HEK293T (cell line): ENCODE measurements at regions not wholly inside any gene's neighbourhood (a gene's known extent, or its start where the extent isn't known, plus 50 kb on each side); places are given as distances from the start of the nearest gene placed in this dataset.

ENCODE experiments used
- CTCF ChIA-PET: fragments of 350-600 bp; formaldehyde crosslinking; extraction: SDS; loops from one replicate; lab custom pipeline; 2021; ENCODE audit warnings: antibody characterized with exemption, inconsistent platforms; lab: Yijun Ruan, JAX
- POLR2A ChIA-PET: fragments of 350-600 bp; formaldehyde crosslinking; extraction: SDS; loops from one replicate; lab custom pipeline; 2020; ENCODE audit warnings: antibody characterized with exemption, inconsistent platforms; lab: Yijun Ruan, JAX
- DNase-seq: peaks from one replicate; pipeline ENCODE4 v3.0.0; 2012; ENCODE audit warnings: mixed read lengths; ENCODE audit errors: extremely low spot score
- ARNT ChIP-seq: fragments of 450-650 bp; IDR thresholded peaks from 2 replicates; pipeline ENCODE4 v1.6.1; 2017; ENCODE audit warnings: mild to moderate bottlenecking
- BHLHE40 ChIP-seq: fragments of 450-650 bp; IDR thresholded peaks from 2 replicates; pipeline ENCODE4 v1.6.1; 2016; ENCODE audit warnings: mild to moderate bottlenecking, moderate library complexity, borderline replicate concordance
- CTBP1 ChIP-seq: fragments of 450-650 bp; IDR thresholded peaks from 2 replicates; pipeline ENCODE4 v1.6.1; 2016; ENCODE audit warnings: borderline replicate concordance
- ELF4 ChIP-seq: fragments of 450-650 bp; IDR thresholded peaks from 2 replicates; pipeline ENCODE4 v1.6.1; 2017; ENCODE audit warnings: antibody characterized with exemption
- FOXA1 ChIP-seq: fragments of 450-650 bp; IDR thresholded peaks from 2 replicates; pipeline ENCODE4 v1.6.1; 2016; ENCODE audit warnings: mild to moderate bottlenecking
- FOXK2 ChIP-seq: fragments of 450-650 bp; IDR thresholded peaks from 2 replicates; pipeline ENCODE4 v1.6.1; 2016; ENCODE audit warnings: mild to moderate bottlenecking
- FOXM1 ChIP-seq: fragments of 450-650 bp; IDR thresholded peaks from 2 replicates; pipeline ENCODE4 v1.6.1; 2017; ENCODE audit warnings: mild to moderate bottlenecking, borderline replicate concordance
- HDGF ChIP-seq: fragments of 450-650 bp; IDR thresholded peaks from 2 replicates; pipeline ENCODE4 v1.6.1; 2017; ENCODE audit warnings: antibody characterized with exemption, borderline replicate concordance
- L3MBTL2 ChIP-seq: fragments of 450-650 bp; conservative IDR thresholded peaks from 2 replicates; pipeline ENCODE4 v1.6.1; 2016; ENCODE audit warnings: mild to moderate bottlenecking
- LEF1 ChIP-seq: fragments of 450-650 bp; IDR thresholded peaks from 2 replicates; pipeline ENCODE4 v1.6.1; 2017; ENCODE audit warnings: mild to moderate bottlenecking, borderline replicate concordance
- NFRKB ChIP-seq: fragments of 450-650 bp; IDR thresholded peaks from 2 replicates; pipeline ENCODE4 v1.6.1; 2016; ENCODE audit warnings: mild to moderate bottlenecking, moderate library complexity
- PKNOX1 ChIP-seq: fragments of 450-650 bp; IDR thresholded peaks from 2 replicates; pipeline ENCODE4 v1.6.1; 2016
- SP1 ChIP-seq: fragments of 450-650 bp; IDR thresholded peaks from 2 replicates; pipeline ENCODE4 v1.6.1; 2017
- SUZ12 ChIP-seq: fragments of 450-650 bp; IDR thresholded peaks from 2 replicates; pipeline ENCODE4 v1.6.1; 2016; ENCODE audit warnings: mild to moderate bottlenecking
- TARDBP ChIP-seq: fragments of 450-650 bp; IDR thresholded peaks from 2 replicates; pipeline ENCODE4 v1.6.1; 2016
- ZNF384 ChIP-seq: fragments of 450-650 bp; IDR thresholded peaks from 2 replicates; pipeline ENCODE4 v1.6.1; 2016

DNA sequence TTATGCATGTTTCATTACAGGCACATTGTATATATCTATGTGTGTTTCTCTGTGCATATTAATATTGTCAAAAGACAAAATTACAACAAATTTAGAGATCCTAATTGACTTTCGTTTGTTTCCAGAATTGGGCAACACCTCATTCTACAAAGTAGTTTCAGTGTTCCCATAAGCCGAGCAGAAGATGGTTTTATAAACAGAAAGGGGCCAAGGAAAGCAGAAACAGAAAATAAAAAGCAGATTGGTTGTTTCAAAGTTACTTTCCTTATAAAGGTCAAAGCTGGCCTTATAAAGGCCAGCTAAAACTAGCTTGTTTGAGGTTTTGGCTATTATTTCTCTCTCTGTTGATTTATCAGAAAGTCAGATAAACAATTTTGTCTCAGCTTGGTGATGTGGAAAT lies 116.2 kb upstream of the FGGY start:
- ChIA-PET POLR2A (no interaction called here), CTCF (interaction anchor here (0.9 kb wide), 1 partner anchor 10 kb away, joined by 3 read pairs; no protein-coding TSS in a partner anchor)
- no peak for TF ChIP-seq LEF1
- TF ChIP-seq L3MBTL2: no peak
- no peak for TF ChIP-seq CTBP1
- TF ChIP-seq FOXA1: no peak
- TF ChIP-seq BHLHE40: no peak
- TF ChIP-seq PKNOX1: no peak
- TF ChIP-seq ZNF384: no peak
- TF ChIP-seq NFRKB: no peak
- no peak for TF ChIP-seq HDGF
- no peak for DNase-seq

- CTCF ChIA-PET: no interaction called here
- no peak for DNase-seq
- POLR2A ChIA-PET: no interaction called here
- TF ChIP-seq NFRKB: no peak
- no peak for TF ChIP-seq FOXM1
- TF ChIP-seq HDGF: no peak
- TF ChIP-seq FOXA1: no peak
- TF ChIP-seq SP1: no peak
Measured at GRCh38 chr1:59183749-59184317, 113.1 kb upstream of the FGGY start.

GRCh38 chr1:59184365-59184905 lies 112.5 kb upstream of the FGGY start:
- TF ChIP-seq FOXA1 (no peak), SUZ12 (no peak), BHLHE40 (no peak), LEF1 (no peak), CTBP1 (no peak), NFRKB (no peak), FOXM1 (no peak), ZNF384 (no peak), SP1 (no peak), PKNOX1 (no peak), TARDBP (no peak), HDGF (no peak), L3MBTL2 (no peak), ARNT (no peak), ELF4 (no peak), FOXK2 (no peak)
- ChIA-PET POLR2A (interaction anchor here (0.6 kb wide), 1 partner anchor 1063 kb away, joined by 3 read pairs; no protein-coding TSS in a partner anchor), CTCF (no interaction called here)
- DNase-seq: no peak

GRCh38 chr1:59185163-59185860 lies 111.6 kb upstream of the FGGY start:
- no peak for DNase-seq
- no peak for TF ChIP-seq ARNT
- TF ChIP-seq CTBP1: no peak
- no peak for TF ChIP-seq L3MBTL2
- TF ChIP-seq LEF1: no peak
- TF ChIP-seq FOXK2: no peak
- TF ChIP-seq NFRKB: no peak
- TF ChIP-seq SUZ12: no peak
- no peak for TF ChIP-seq HDGF
- no peak for TF ChIP-seq PKNOX1
- no peak for TF ChIP-seq ZNF384
- no peak for TF ChIP-seq BHLHE40
- TF ChIP-seq SP1: no peak
- TF ChIP-seq FOXM1: no peak
- TF ChIP-seq FOXA1: no peak
- TF ChIP-seq TARDBP: no peak
- no peak for TF ChIP-seq ELF4
- POLR2A ChIA-PET: interaction anchor here (0.6 kb wide), 1 partner anchor 1064 kb away, joined by 3 read pairs; no protein-coding TSS in a partner anchor
- CTCF ChIA-PET: no interaction called here

- DNase-seq: no peak
- POLR2A ChIA-PET: no interaction called here
- TF ChIP-seq TARDBP: no peak
- no peak for TF ChIP-seq HDGF
- no peak for TF ChIP-seq SUZ12
- TF ChIP-seq BHLHE40: no peak
- no peak for TF ChIP-seq LEF1
- CTCF ChIA-PET: no interaction called here
Measured at GRCh38 chr1:59186656-59187055, 110.2 kb upstream of the FGGY start.
